HL-60 (cell line): ENCODE measurements at regions not wholly inside any gene's neighbourhood (a gene's known extent, or its start where the extent isn't known, plus 50 kb on each side); places are given as distances from the start of the nearest gene placed in this dataset.
"Not testable (repeated sequence)": the region's sequence is repeated elsewhere in the genome, so short reads cannot be mapped to it uniquely, and the experiment has no call there.

Experiments used
- CTCF ChIP-seq: IDR thresholded peaks from one replicate; pipeline ENCODE4 v1.5.1; 2011; ENCODE audit warnings: low read length, control low read depth, inconsistent platforms; ENCODE audit not compliant: insufficient read depth
- POLR2AphosphoS5 ChIP-seq: IDR thresholded peaks from 2 replicates; pipeline ENCODE4 v1.6.1; 2012; ENCODE audit warnings: low read depth

- TF ChIP-seq CTCF, POLR2AphosphoS5: not testable (repeated sequence)
Observed at GRCh38 chr9:63390897-63391296, 1894.1 kb downstream of the FOXD4L5 start.
